HepG2 (cell line): ENCODE measurements at regions not wholly inside any gene's neighbourhood (a gene's known extent, or its start where the extent isn't known, plus 50 kb on each side); places are given as distances from the start of the nearest gene placed in this dataset.

Experiments used
- CBX2 ChIP-seq, 2 experiments: fragments of 200-600 bp in 1 of 2; sonication (generic); formaldehyde crosslinking in 1 of 2; IDR thresholded peaks; 2 replicates each; pipeline versions ENCODE4 v1.7.0 to v1.8.1; 2018 to 2022; ENCODE audit warnings: low read depth in 2 of 2, low read length in 1 of 2, mild to moderate bottlenecking in 1 of 2, missing genetic modification reagents in 1 of 2
- CTCF ChIP-seq: sonication (generic); formaldehyde crosslinking; IDR thresholded peaks from 2 replicates; pipeline ENCODE4 v1.5.0; 2020; ENCODE audit warnings: mild to moderate bottlenecking, missing genetic modification reagents, moderate library complexity
- MTA1 ChIP-seq: sonication (generic); formaldehyde crosslinking; IDR thresholded peaks from 2 replicates; pipeline ENCODE4 v1.4.0; 2020; ENCODE audit warnings: missing genetic modification reagents, mild to moderate bottlenecking, borderline replicate concordance
- MXI1 ChIP-seq: IDR thresholded peaks from 3 replicates; pipeline ENCODE4 v1.6.1; 2012; ENCODE audit warnings: low read depth, low read length, inconsistent platforms, borderline replicate concordance
- MYNN ChIP-seq: sonication (generic); formaldehyde crosslinking; IDR thresholded peaks from 2 replicates; pipeline ENCODE4 v1.4.0; 2020; ENCODE audit warnings: mild to moderate bottlenecking, low read depth, missing genetic modification reagents
- NFATC3 ChIP-seq: sonication (generic); formaldehyde crosslinking; IDR thresholded peaks from 2 replicates; pipeline ENCODE4 v1.5.1; 2020; ENCODE audit warnings: mild to moderate bottlenecking, missing genetic modification reagents
- RAD21 ChIP-seq: fragments of 450-650 bp; formaldehyde crosslinking; IDR thresholded peaks from 2 replicates; pipeline ENCODE4 v1.5.0; 2020; ENCODE audit warnings: mild to moderate bottlenecking
- SP1 ChIP-seq, 2 experiments: fragments of 450-650 bp in 1 of 2; sonication (generic) in 1 of 2; formaldehyde crosslinking in 1 of 2; IDR thresholded peaks; 2 replicates each; pipeline versions ENCODE4 v1.4.0 to v1.6.1; 2016 to 2020; ENCODE audit warnings: missing genetic modification reagents in 1 of 2
- SRF ChIP-seq: IDR thresholded peaks from 2 replicates; pipeline ENCODE4 v1.6.1; 2011; ENCODE audit warnings: mild to moderate bottlenecking, low read depth, low read length, moderate library complexity
- SRSF4 ChIP-seq: fragments of 200-400 bp; formaldehyde crosslinking; IDR thresholded peaks from one replicate; pipeline ENCODE4 v1.6.1; 2018; ENCODE audit warnings: mild to moderate bottlenecking, low read depth, low read length, moderate library complexity; ENCODE audit not compliant: poor library complexity, severe bottlenecking
- XRCC5 ChIP-seq: fragments of 200-400 bp; formaldehyde crosslinking; optimal IDR thresholded peaks from 2 replicates; pipeline ENCODE3; 2017; ENCODE audit warnings: mild to moderate bottlenecking, low read length
- ZFAT ChIP-seq: sonication (generic); formaldehyde crosslinking; conservative IDR thresholded peaks from 2 replicates; pipeline ENCODE4 v1.8.1; 2023; ENCODE audit warnings: missing genetic modification reagents, inconsistent platforms

GRCh38 chr16:88131966-88132365, 180.7 kb downstream of the BANP start:
- TF ChIP-seq MTA1 = no peak
- TF ChIP-seq CTCF (CRISPR knock-in tag) = no peak
- no peak for TF ChIP-seq CBX2 (IDR thresholded peaks at IDR 0.05; ENCODE audit: low read depth, low read length)
- TF ChIP-seq CBX2 (CRISPR knock-in tag; IDR thresholded peaks at IDR 0.05; ENCODE audit: low read depth) = no peak
- TF ChIP-seq MYNN (CRISPR knock-in tag) = no peak
- TF ChIP-seq RAD21 (CRISPR knock-in tag) = no peak
- no peak for TF ChIP-seq XRCC5
- TF ChIP-seq MXI1 = no peak
- TF ChIP-seq SP1 (IDR thresholded peaks at IDR 0.05) = no peak
- no peak for TF ChIP-seq SP1 (CRISPR knock-in tag; IDR thresholded peaks at IDR 0.05)
- TF ChIP-seq SRF = no peak
- no peak for TF ChIP-seq SRSF4
- TF ChIP-seq ZFAT (CRISPR knock-in tag) = no peak
- no peak for TF ChIP-seq NFATC3 (CRISPR knock-in tag)
